Fibroblast of lung (primary cell): ENCODE measurements at regions not wholly inside any gene's neighbourhood (a gene's known extent, or its start where the extent isn't known, plus 50 kb on each side); places are given as distances from the start of the nearest gene placed in this dataset.

Experiments used
- CTCF ChIP-seq, 2 donors: IDR thresholded peaks in 1 of 2; conservative IDR thresholded peaks in 1 of 2; 1 replicate in 1 of 2; 2 replicates in 1 of 2; pipeline ENCODE4 v1.5.1; 2011 to 2012; ENCODE audit warnings: low read length in 2 of 2, control low read depth in 1 of 2, inconsistent platforms in 1 of 2, low read depth in 1 of 2, mild to moderate bottlenecking in 1 of 2
- EZH2 ChIP-seq: IDR thresholded peaks from 2 replicates; pipeline ENCODE4 v1.5.1; 2012; ENCODE audit warnings: low read length, control low read depth, mild to moderate bottlenecking; ENCODE audit errors: missing control alignments

DNA sequence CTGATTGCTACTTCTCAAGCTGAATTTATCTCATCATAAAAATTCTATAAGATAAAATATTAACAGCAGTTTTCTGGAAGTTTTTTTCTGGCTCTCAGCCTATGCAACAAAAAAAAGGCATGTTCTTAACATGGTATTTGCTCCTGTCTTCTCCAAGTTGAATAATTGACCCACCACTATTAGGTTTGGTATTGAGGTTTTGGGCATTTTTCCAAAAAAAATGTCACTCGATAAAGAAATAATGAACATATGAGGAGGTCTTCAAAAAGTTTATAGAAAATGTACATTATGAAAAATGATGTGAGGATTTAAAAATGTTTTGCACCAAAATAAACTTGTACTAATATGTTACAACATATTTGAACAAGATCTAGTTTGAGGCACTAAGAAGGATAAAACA lies 808.6 kb upstream of the RAG2 start:
- TF ChIP-seq CTCF (conservative IDR thresholded peaks at IDR 0.05 in 1 of 2, IDR thresholded peaks at IDR 0.05 in 1 of 2; ENCODE audit: low read depth in 1 of 2, low read length in 2 of 2) (no peak), EZH2 (no peak)
